ENCODE measurements at regions not wholly inside any gene's neighbourhood (a gene's known extent, or its start where the extent isn't known, plus 50 kb on each side); places are given as distances from the start of the nearest gene placed in this dataset.

GRCh38 chr5:68973696-68974095, 120.1 kb upstream of the SLC30A5 start:
- no peak overlapping the region for H3K4me3 ChIP-seq (ENCODE audit: low read depth, low read length)
- no peak for TF ChIP-seq CTCF (IDR thresholded peaks at IDR 0.05; ENCODE audit: low read depth, low read length)

- no peak overlapping the region for H3K4me3 ChIP-seq (ENCODE audit: low read depth, low read length)
- no peak for TF ChIP-seq CTCF (IDR thresholded peaks at IDR 0.05; ENCODE audit: low read depth, low read length)
Observed at GRCh38 chr5:68983043-68983442, 110.8 kb upstream of the SLC30A5 start.

DNA sequence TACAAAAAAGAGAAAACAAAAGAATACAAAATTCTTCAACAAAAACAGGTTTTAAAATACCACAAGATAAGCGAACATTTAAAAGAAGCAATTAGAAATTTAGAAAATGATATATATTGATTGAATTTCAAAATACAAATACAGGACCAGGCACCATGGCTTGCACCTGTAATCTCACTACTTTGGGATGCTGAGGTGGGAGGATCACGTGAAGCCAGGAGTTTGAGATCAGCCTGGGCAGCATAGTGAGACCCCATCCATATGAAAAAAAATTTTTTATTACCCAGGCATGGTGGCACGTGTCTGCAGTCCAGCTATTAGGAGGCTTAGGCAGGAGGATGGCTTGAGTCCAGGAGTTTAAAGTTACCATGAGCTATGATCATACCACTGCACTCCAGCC, 109.9 kb upstream of the SLC30A5 start:
- TF ChIP-seq CTCF (IDR thresholded peaks at IDR 0.05; ENCODE audit: low read depth, low read length) = no peak

GRCh38 chr5:68991279-68992084, 102.3 kb upstream of the SLC30A5 start:
- TF ChIP-seq CTCF (IDR thresholded peaks at IDR 0.05; ENCODE audit: low read depth, low read length) = no peak
- H3K4me3 ChIP-seq (ENCODE audit: low read depth, low read length) = no peak overlapping the region

More for the DNA sequence above, 109.9 kb upstream of the SLC30A5 start:
- no peak overlapping the region for H3K4me3 ChIP-seq (ENCODE audit: low read depth, low read length)

DNA sequence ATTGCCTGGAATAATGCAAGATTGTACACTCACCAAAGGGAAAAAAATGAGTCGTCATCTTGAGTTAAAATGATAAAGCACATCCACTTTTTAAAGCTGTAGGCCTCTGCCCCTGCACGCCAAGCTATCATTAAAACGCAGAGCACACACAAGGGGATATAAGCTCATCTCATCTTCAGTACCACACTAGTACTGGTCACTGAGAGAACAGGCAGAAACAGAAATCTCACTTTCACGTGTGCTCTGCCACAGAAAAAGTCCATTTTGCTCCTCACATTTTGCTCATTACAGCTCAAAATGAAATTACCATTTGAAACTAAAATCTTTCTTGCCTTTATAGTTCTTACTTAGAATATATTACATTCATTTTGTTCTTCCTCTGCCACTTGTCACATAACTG, 99.2 kb upstream of the SLC30A5 start:
- TF ChIP-seq CTCF (IDR thresholded peaks at IDR 0.05; ENCODE audit: low read depth, low read length) = no peak
- H3K4me3 ChIP-seq (ENCODE audit: low read depth, low read length) = no peak overlapping the region

DNA sequence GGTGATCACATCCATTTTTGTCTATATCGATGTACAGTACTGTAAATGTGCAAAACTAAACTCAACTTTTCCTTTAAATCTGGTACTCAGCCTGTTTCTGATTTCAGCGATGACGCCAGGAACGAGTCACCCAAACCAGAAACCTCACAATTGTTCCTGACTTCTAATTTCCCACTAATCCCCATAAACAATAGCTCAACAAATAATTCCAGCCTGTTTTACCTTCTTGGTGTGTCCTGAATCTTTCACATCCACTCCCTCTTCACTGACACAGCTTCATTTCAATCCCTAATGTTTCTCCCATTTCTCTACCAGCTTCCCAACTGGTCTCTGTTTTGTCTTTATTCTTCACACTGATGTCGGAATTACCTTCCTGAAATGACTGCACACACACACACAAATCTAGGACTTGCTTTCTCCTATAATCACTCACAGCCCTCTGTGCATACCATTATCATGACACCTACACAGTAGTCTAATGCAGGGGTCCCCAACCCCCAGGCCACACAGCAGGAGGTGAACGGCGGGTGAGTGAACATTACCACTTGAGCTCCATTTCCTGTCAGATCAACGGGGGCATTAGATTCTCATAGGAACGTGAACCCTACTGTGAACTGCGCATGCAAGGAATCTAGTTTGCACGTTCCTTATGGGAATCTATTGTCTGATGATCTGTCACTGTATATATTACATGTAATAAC, 97.8 kb upstream of the SLC30A5 start:
- H3K4me3 ChIP-seq (ENCODE audit: low read depth, low read length) = no peak overlapping the region
- TF ChIP-seq CTCF (IDR thresholded peaks at IDR 0.05; ENCODE audit: low read depth, low read length) = no peak

DNA sequence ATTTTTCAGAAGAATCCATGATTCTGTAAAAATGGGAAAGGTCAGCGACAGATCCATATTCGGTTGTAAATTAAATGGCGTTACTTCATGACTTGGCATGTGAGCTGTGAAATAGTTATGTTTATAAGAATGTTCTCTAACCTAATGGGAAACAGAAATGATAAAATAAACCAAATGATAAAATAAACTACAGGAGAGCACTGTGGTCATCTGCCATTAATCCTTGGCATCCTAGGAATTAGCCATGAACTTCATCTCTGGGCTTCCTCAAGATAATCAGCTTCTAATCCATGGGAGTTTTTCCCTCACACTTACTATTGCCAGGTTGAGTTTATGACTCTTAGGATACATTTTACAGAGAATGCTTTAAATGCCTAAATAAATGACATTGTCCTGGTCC, 94.6 kb upstream of the SLC30A5 start:
- no peak overlapping the region for H3K4me3 ChIP-seq (ENCODE audit: low read depth, low read length)
- TF ChIP-seq CTCF (IDR thresholded peaks at IDR 0.05; ENCODE audit: low read depth, low read length) = no peak
